A549 (cell line): ENCODE measurements at regions not wholly inside any gene's neighbourhood (a gene's known extent, or its start where the extent isn't known, plus 50 kb on each side); places are given as distances from the start of the nearest gene placed in this dataset.

Experiments
- CBX8 ChIP-seq: fragments of 200-600 bp; sonication (generic); IDR thresholded peaks from 2 replicates; pipeline ENCODE4 v1.6.1; 2016
- CHD4 ChIP-seq: fragments of 200-600 bp; sonication (generic); IDR thresholded peaks from 2 replicates; pipeline ENCODE4 v1.6.1; 2016; ENCODE audit warnings: antibody characterized with exemption, mild to moderate bottlenecking, borderline replicate concordance
- ESRRA ChIP-seq: fragments of 150-350 bp; IDR thresholded peaks from 2 replicates; pipeline ENCODE4 v1.6.1; 2014; ENCODE audit warnings: mild to moderate bottlenecking, low read length, borderline replicate concordance
- POLR2A ChIP-seq: IDR thresholded peaks from 2 replicates; pipeline ENCODE4 v1.6.1; 2012; ENCODE audit warnings: mild to moderate bottlenecking, low read length
- SMC3 ChIP-seq: fragments of >200 bp; sonication (Bioruptor Twin); formaldehyde crosslinking; IDR thresholded peaks from 3 replicates; pipeline ENCODE4 v1.6.1; 2018; ENCODE audit warnings: inconsistent platforms
- ZC3H11A ChIP-seq: fragments of 450-650 bp; IDR thresholded peaks from 2 replicates; pipeline ENCODE4 v1.6.1; 2014; ENCODE audit warnings: antibody characterized with exemption, mild to moderate bottlenecking
- TF ChIP-seq, protein P1 (sequence below): IDR thresholded peaks from 2 replicates; pipeline ENCODE4 v1.6.1; 2012
- TF ChIP-seq, protein P2 (sequence below): fragments of >200 bp; sonication (Bioruptor Twin); formaldehyde crosslinking; IDR thresholded peaks from 3 replicates; pipeline ENCODE4 v1.5.1; 2016

DNA sequence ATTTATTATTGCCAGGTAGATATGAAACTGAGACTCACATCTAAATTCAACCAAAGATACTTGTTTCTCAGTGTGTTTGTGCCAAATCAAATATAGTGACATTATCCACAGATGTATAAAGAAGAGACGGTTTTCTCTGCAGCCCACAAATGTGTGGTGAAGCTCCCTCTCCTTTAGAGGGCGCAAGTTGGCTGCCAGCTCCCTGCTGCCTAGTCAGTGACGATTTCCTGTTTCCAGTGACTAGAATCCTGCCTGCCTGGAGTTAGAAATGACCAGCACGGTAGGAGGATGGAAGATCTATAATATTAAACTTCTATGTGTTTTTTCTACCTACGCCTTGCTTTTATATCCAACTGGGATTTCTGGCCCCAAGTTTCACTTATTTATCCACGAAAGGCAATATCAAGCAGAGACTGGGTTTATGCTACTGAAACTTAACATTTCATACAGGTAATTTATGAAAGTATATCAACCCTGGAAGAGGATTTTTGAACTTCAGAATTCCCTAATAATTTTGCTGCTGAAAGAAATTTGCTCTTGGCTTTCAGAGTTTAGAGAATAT is 1793.7 kb upstream of the TENM3 start:
- TF ChIP-seq, protein P1, sequence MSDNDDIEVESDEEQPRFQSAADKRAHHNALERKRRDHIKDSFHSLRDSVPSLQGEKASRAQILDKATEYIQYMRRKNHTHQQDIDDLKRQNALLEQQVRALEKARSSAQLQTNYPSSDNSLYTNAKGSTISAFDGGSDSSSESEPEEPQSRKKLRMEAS = no peak
- TF ChIP-seq SMC3 (no peak), CBX8 (no peak), ESRRA (no peak), ZC3H11A (no peak), CHD4 (no peak), POLR2A (no peak)
- TF ChIP-seq, protein P2, sequence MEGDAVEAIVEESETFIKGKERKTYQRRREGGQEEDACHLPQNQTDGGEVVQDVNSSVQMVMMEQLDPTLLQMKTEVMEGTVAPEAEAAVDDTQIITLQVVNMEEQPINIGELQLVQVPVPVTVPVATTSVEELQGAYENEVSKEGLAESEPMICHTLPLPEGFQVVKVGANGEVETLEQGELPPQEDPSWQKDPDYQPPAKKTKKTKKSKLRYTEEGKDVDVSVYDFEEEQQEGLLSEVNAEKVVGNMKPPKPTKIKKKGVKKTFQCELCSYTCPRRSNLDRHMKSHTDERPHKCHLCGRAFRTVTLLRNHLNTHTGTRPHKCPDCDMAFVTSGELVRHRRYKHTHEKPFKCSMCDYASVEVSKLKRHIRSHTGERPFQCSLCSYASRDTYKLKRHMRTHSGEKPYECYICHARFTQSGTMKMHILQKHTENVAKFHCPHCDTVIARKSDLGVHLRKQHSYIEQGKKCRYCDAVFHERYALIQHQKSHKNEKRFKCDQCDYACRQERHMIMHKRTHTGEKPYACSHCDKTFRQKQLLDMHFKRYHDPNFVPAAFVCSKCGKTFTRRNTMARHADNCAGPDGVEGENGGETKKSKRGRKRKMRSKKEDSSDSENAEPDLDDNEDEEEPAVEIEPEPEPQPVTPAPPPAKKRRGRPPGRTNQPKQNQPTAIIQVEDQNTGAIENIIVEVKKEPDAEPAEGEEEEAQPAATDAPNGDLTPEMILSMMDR = peak; percentile 36; the same call in 2 of the 3 replicates
